HepG2 (cell line): ENCODE measurements at regions not wholly inside any gene's neighbourhood (a gene's known extent, or its start where the extent isn't known, plus 50 kb on each side); places are given as distances from the start of the nearest gene placed in this dataset.

ENCODE experiments used
- ATAC-seq: fragments of 200-7000 bp; cut with Tn5 transposase; 3 replicates; pipeline ENCODE4 v1.9.1; 2020; ENCODE audit warnings: mild to moderate bottlenecking, moderate library complexity
- BruUV-seq: library from RNA; stranded (reverse); fragments of 400-500 nt; replicated peaks from 2 replicates; lab custom pipeline; 2021; lab: Mats Ljungman, UMichigan
- CTCF ChIA-PET: fragments of 300-600 bp; formaldehyde crosslinking; extraction: SDS; loops from one replicate; lab custom pipeline; 2021; ENCODE audit warnings: low total read pairs, inconsistent platforms, low intra/inter-chr PET ratio; lab: Yijun Ruan, JAX
- POLR2A ChIA-PET: fragments of 350-600 bp; sonication (Branson Sonifier 250); formaldehyde crosslinking; loops from one replicate; lab custom pipeline; 2020; ENCODE audit warnings: antibody characterized with exemption, inconsistent platforms; lab: Yijun Ruan, JAX
- DNase-seq: peaks from one replicate; pipeline ENCODE4 v3.0.0-alpha.2; 2015; ENCODE audit warnings: low spot score
- FAIRE-seq: peaks from 3 replicates; lab custom pipeline; 2011; peaks lifted over from hg19 to GRCh38; lab: Jason Lieb, UNC
- H2AFZ ChIP-seq: one replicate; pipeline ENCODE4 v1.6.1; 2011; ENCODE audit warnings: low read length, inconsistent platforms
- H3K27ac ChIP-seq: fragments of 300-600 bp; 3 replicates; pipeline ENCODE4 v1.8.0; 2011; ENCODE audit warnings: mixed run types, mild to moderate bottlenecking, mixed read lengths, low read length, inconsistent platforms; ENCODE audit not compliant: insufficient read depth; ENCODE audit errors: extremely low read length
- H3K27me3 ChIP-seq, 2 experiments: fragments of 200-600 bp in 1 of 2; 2 replicates in 1 of 2; 3 replicates in 1 of 2; pipeline versions ENCODE4 v1.6.0 to v1.8.0; 2011; ENCODE audit warnings: low read length in 2 of 2, mild to moderate bottlenecking in 2 of 2, moderate library complexity in 2 of 2, inconsistent platforms in 1 of 2; ENCODE audit not compliant: insufficient read depth in 2 of 2, control insufficient read depth in 1 of 2
- H3K36me3 ChIP-seq, 2 experiments: fragments of 200-600 bp in 1 of 2; replicated peaks in 1 of 2; 2 replicates in 1 of 2; 3 replicates in 1 of 2; pipeline versions ENCODE4 v1.5.1 to v1.8.0; 2011; ENCODE audit warnings: low read length in 2 of 2, inconsistent platforms in 1 of 2; ENCODE audit not compliant: insufficient read depth in 2 of 2, control insufficient read depth in 1 of 2
- H3K4me1 ChIP-seq: 2 replicates; pipeline ENCODE4 v1.5.1; 2012; ENCODE audit warnings: low read length, inconsistent platforms; ENCODE audit not compliant: insufficient read depth
- H3K4me2 ChIP-seq: 2 replicates; pipeline ENCODE4 v1.6.0; 2011; ENCODE audit warnings: low read depth, low read length, inconsistent platforms
- H3K4me3 ChIP-seq, 3 experiments: fragments of 200-600 bp in 1 of 3; sonication (generic), shearing (Covaris generic) in 1 of 3; replicated peaks in 1 of 3; 2 replicates each; pipeline ENCODE4 v1.5.1; 2011 to 2016; ENCODE audit warnings: low read length in 3 of 3, inconsistent platforms in 2 of 3, low read depth in 2 of 3, mild to moderate bottlenecking in 2 of 3, control low read depth in 1 of 3, mixed read lengths in 1 of 3; ENCODE audit not compliant: insufficient read depth in 1 of 3
- H3K79me2 ChIP-seq: one replicate; pipeline ENCODE4 v1.6.1; 2011; ENCODE audit warnings: low read length, inconsistent platforms; ENCODE audit not compliant: insufficient read depth
- H3K9ac ChIP-seq: 2 replicates; pipeline ENCODE4 v1.6.0; 2011; ENCODE audit warnings: mild to moderate bottlenecking, low read depth, low read length, inconsistent platforms; ENCODE audit not compliant: insufficient read depth
- H3K9me3 ChIP-seq: 2 replicates; pipeline ENCODE4 v1.5.1; 2012; ENCODE audit warnings: mild to moderate bottlenecking, low read length
- H4K20me1 ChIP-seq: 2 replicates; pipeline ENCODE4 v1.6.0; 2011; ENCODE audit warnings: inconsistent platforms, mild to moderate bottlenecking, low read length, moderate library complexity; ENCODE audit not compliant: insufficient read depth
- GZF1 ChIP-seq: sonication (generic); formaldehyde crosslinking; IDR thresholded peaks from 2 replicates; pipeline ENCODE4 v1.5.1; 2020; ENCODE audit warnings: mild to moderate bottlenecking, missing genetic modification reagents
- MTF2 ChIP-seq: sonication (generic); formaldehyde crosslinking; IDR thresholded peaks from 2 replicates; pipeline ENCODE4 v1.5.0; 2020; ENCODE audit warnings: missing genetic modification reagents, borderline replicate concordance
- SRY ChIP-seq: sonication (generic); formaldehyde crosslinking; IDR thresholded peaks from 2 replicates; pipeline ENCODE4 v1.8.0; 2022; ENCODE audit warnings: mild to moderate bottlenecking, missing genetic modification reagents
- TSC22D2 ChIP-seq: sonication (generic); formaldehyde crosslinking; IDR thresholded peaks from 2 replicates; pipeline ENCODE4 v1.5.1; 2020; ENCODE audit warnings: missing genetic modification reagents, mild to moderate bottlenecking, borderline replicate concordance
- ZBTB43 ChIP-seq: sonication (generic); formaldehyde crosslinking; conservative IDR thresholded peaks from 2 replicates; pipeline ENCODE4 v1.4.0; 2020; ENCODE audit warnings: missing genetic modification reagents
- ZNF230 ChIP-seq: sonication (generic); formaldehyde crosslinking; IDR thresholded peaks from 2 replicates; pipeline ENCODE4 v1.4.0; 2020; ENCODE audit warnings: mild to moderate bottlenecking, missing genetic modification reagents
- ZNF460 ChIP-seq: sonication (generic); formaldehyde crosslinking; IDR thresholded peaks from 2 replicates; pipeline ENCODE4 v1.5.1; 2020; ENCODE audit warnings: missing genetic modification reagents, mild to moderate bottlenecking, borderline replicate concordance
- ZNF747 ChIP-seq: sonication (generic); formaldehyde crosslinking; IDR thresholded peaks from 2 replicates; pipeline ENCODE4 v1.8.1; 2023; ENCODE audit warnings: missing genetic modification reagents, mild to moderate bottlenecking, borderline replicate concordance
- WGBS: methylation state at CpG from one replicate; pipeline ENCODE4 v1.1.6; 2017; ENCODE audit warnings: low lambda C conversion rate; 5-methylcytosine and 5-hydroxymethylcytosine counted together
- in situ Hi-C: cut with HindIII; loops from 2 replicates; pipeline ENCODE4 v1.10.0; 2017; ENCODE audit warnings: low pct_unique_long_range_greater_than_20kb; ENCODE audit not compliant: extremely low pct_ligation_motif_present
- intact Hi-C: fragments of 100-400 bp; cut with micrococcal nuclease; formaldehyde crosslinking; loops from one replicate; pipeline ENCODE4 v1.10.0; 2022; ENCODE audit not compliant: unreplicated experiment
- TF ChIP-seq, protein P1 (sequence below): sonication (generic); formaldehyde crosslinking; IDR thresholded peaks from 2 replicates; pipeline ENCODE4 v1.8.1; 2022; ENCODE audit warnings: mild to moderate bottlenecking, missing genetic modification reagents
- TF ChIP-seq, protein P2 (sequence below): sonication (generic); formaldehyde crosslinking; IDR thresholded peaks from 2 replicates; pipeline ENCODE4 v1.8.1; 2023; ENCODE audit warnings: missing genetic modification reagents, inconsistent platforms, borderline replicate concordance

DNA sequence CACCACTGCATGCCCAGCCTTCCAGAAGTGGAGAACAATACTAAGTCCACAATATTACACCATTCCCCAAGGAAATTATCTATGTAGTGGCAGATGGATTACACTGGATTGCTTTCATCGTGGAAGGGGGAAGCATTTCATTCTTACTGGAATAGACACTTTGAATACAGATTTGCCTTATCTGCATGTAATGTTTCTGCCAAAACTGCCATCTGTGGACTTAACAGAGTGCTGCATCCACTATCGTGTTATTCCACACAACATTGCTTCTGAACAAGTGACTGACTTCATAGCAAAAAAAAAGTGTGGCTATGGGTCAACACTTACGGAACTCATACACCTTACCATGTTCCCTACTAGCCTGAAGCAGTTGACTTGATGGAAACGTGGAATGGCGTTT lies 536.9 kb downstream of the BRINP1 start:
- no peak for DNase-seq
- no peaks in the 10 kb centered on the region for H3K27me3 ChIP-seq
- 0% methylated on average over 3 of the region's 5 CpGs for WGBS
- no peak for FAIRE-seq
- no peak for ATAC-seq
- in situ Hi-C loops (no loop called here), intact Hi-C loops (no loop called here)
- CTCF ChIA-PET = no interaction called here
- no peak overlapping the region for H3K9ac ChIP-seq
- no peaks in the 10 kb centered on the region for H3K4me1 ChIP-seq
- H3K27ac ChIP-seq = no peak overlapping the region
- H3K4me2 ChIP-seq = no peak overlapping the region
- no peaks in the 10 kb centered on the region for H3K79me2 ChIP-seq
- POLR2A ChIA-PET = no interaction called here
- peaks cover 69% of the 10 kb centered on the region for H3K9me3 ChIP-seq
- H4K20me1 ChIP-seq = no peaks in the 10 kb centered on the region
- no TSS peak for BruUV-seq
- H3K4me3 ChIP-seq = no peak overlapping the region
- TF ChIP-seq, protein P1, sequence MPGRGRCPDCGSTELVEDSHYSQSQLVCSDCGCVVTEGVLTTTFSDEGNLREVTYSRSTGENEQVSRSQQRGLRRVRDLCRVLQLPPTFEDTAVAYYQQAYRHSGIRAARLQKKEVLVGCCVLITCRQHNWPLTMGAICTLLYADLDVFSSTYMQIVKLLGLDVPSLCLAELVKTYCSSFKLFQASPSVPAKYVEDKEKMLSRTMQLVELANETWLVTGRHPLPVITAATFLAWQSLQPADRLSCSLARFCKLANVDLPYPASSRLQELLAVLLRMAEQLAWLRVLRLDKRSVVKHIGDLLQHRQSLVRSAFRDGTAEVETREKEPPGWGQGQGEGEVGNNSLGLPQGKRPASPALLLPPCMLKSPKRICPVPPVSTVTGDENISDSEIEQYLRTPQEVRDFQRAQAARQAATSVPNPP = no peak
- TF ChIP-seq ZNF747 (CRISPR knock-in tag) = no peak
- TF ChIP-seq, protein P2, sequence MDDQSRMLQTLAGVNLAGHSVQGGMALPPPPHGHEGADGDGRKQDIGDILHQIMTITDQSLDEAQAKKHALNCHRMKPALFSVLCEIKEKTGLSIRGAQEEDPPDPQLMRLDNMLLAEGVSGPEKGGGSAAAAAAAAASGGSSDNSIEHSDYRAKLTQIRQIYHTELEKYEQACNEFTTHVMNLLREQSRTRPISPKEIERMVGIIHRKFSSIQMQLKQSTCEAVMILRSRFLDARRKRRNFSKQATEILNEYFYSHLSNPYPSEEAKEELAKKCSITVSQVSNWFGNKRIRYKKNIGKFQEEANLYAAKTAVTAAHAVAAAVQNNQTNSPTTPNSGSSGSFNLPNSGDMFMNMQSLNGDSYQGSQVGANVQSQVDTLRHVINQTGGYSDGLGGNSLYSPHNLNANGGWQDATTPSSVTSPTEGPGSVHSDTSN (CRISPR knock-in tag) = no peak
- TF ChIP-seq ZNF230 = no peak
- H2AFZ ChIP-seq = no peak overlapping the region
- no peaks in the 10 kb centered on the region for H3K36me3 ChIP-seq

DNA sequence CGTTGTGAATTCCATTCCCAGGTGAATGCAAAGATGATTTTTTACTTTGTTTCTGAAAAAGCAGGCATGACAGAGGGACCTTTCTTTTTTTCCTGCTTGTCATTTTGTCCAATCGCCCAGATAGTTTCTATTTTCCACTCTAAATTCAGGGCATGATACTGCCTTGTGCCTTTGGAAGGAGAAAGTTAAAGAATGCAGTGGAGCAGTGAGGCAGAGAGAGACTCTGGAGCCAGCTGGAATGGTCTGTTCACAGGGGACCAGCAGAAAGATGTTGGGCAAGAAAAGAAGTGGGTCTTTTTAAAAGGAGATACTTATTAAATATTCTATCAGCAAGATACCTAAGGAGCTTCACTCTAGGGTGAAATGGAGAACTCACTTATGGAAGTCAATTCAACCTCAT lies 532.3 kb downstream of the BRINP1 start:
- intact Hi-C loops = no loop called here
- Histone ChIP-seq H3K9ac (no peak overlapping the region), H3K79me2 (no peaks in the 10 kb centered on the region), H3K27me3 (no peaks in the 10 kb centered on the region), H3K4me1 (no peaks in the 10 kb centered on the region), H3K4me3 (no peak overlapping the region), H4K20me1 (no peaks in the 10 kb centered on the region), H3K27ac (no peak overlapping the region), H3K4me2 (no peak overlapping the region), H3K36me3 (no peaks in the 10 kb centered on the region), H3K9me3 (peaks cover 80% of the 10 kb centered on the region), H2AFZ (no peak overlapping the region)
- WGBS = 2% methylated on average over 2 of the region's 2 CpGs
- ATAC-seq = no peak
- in situ Hi-C loops = no loop called here
- ChIA-PET CTCF (no interaction called here), POLR2A (no interaction called here)
- no peak for DNase-seq
- no TSS peak for BruUV-seq
- FAIRE-seq = no peak
- TF ChIP-seq GZF1 (CRISPR knock-in tag) (no peak), MTF2 (CRISPR knock-in tag) (no peak), ZNF460 (CRISPR knock-in tag) (no peak), SRY (CRISPR knock-in tag) (no peak), TSC22D2 (CRISPR knock-in tag) (no peak), ZBTB43 (CRISPR knock-in tag) (no peak)
